ENCODE measurements at regions not wholly inside any gene's neighbourhood (a gene's known extent, or its start where the extent isn't known, plus 50 kb on each side); places are given as distances from the start of the nearest gene placed in this dataset.

DNA sequence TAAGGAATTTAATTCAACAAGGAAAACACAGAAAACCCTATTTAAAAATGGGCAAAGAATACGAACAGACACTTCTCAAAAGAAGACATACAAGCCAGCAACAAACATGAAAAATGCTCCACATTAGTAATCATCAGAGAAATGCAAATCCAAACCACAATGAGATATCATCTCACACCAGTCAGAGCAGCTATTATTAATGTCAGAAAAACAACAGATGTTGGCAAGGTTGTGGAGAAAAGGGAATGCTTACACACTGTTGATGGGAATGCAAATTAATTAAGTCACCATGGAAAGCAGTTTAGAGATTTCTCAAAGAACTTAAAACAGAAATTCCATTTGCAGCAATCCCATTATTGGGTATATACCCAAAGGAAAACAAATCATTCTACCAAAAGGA, 55.2 kb downstream of the GCC1 start:
- no peak overlapping the region for H3K4me3 ChIP-seq
- intact Hi-C loops (cut with DNase I; ENCODE audit: low total_unique reads), result no loop called here
- H3K9me3 ChIP-seq, result no peaks in the 10 kb centered on the region
- H3K27ac ChIP-seq, result no peak overlapping the region
- H3K36me3 ChIP-seq, result no peaks in the 10 kb centered on the region
- H3K4me1 ChIP-seq, result no peaks in the 10 kb centered on the region
- TF ChIP-seq CTCF (IDR thresholded peaks at IDR 0.05), result no peak
- peaks cover 0 to 3% of the 10 kb centered on the region in 2 donors for H3K27me3 ChIP-seq
- no peak for DNase-seq

DNA sequence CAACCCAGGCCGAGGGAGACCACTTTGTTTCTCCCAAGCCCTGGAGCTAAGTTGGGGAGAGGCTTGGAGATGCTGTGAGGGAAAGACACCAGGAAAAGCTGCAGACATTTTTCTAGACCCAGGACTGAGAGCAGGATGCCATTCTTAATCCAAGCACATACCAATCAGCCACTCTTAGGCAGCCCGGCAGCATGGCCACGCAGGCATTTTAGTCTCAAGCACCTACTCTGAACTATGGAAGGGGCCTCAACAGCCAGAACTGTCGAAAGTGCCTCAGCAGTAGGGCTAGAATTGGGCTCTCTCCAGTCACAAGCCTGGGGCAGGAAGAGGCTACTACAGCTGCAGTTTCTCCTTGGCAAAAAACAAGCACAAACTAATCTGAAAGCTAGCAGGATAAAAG, 57.8 kb downstream of the GCC1 start:
- H3K4me1 ChIP-seq, result no peaks in the 10 kb centered on the region
- no peak overlapping the region for H3K27ac ChIP-seq
- H3K27me3 ChIP-seq, result no peaks in the 10 kb centered on the region
- no peak for TF ChIP-seq CTCF (IDR thresholded peaks at IDR 0.05)
- no peaks in the 10 kb centered on the region for H3K9me3 ChIP-seq
- intact Hi-C loops (cut with DNase I; ENCODE audit: low total_unique reads), result no loop called here
- H3K4me3 ChIP-seq, result no peak overlapping the region
- DNase-seq, result no peak
- H3K36me3 ChIP-seq, result no peaks in the 10 kb centered on the region

DNA sequence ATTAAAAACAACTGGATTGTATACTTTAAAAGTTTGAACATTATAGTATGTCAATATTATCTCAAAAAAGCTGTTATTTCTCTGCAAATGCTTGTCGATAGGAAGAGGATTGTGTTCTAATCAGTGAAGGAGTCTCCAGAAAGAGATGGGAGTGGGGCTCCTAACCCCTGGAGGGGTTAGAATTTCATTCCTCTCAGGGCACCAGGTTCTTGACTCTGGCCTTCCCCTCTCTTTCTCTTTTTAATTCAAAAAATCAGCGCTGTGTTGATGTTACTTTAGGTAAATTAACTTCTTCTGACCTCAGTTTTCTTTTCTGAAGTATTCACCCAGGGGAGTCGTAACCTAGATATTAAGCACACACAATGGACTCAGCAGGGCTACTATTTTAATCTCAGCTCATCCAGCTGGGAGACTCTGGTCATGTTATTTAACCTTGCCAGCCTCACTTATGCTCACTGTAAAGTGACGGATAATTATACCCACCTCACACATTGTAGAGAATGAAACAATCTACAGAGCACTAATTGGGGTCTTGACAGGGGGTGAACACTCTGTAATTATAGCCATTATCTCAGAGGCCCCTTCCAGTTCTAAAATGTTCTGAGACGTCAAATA, 59.4 kb downstream of the GCC1 start:
- no peak overlapping the region for H3K4me3 ChIP-seq

GRCh38 chr7:127516320-127516719, 69.1 kb downstream of the GCC1 start:
- no peak overlapping the region for H3K4me3 ChIP-seq
- H3K4me1 ChIP-seq, result no peaks in the 10 kb centered on the region
- intact Hi-C loops (cut with DNase I; ENCODE audit: low total_unique reads), result no loop called here
- H3K36me3 ChIP-seq, result no peaks in the 10 kb centered on the region
- DNase-seq, result no peak
- no peak overlapping the region for H3K27ac ChIP-seq
- no peaks in the 10 kb centered on the region for H3K9me3 ChIP-seq
- H3K27me3 ChIP-seq, result no peaks in the 10 kb centered on the region
- no peak for TF ChIP-seq CTCF (IDR thresholded peaks at IDR 0.05)

More for the DNA sequence above, 59.4 kb downstream of the GCC1 start:
- TF ChIP-seq CTCF (IDR thresholded peaks at IDR 0.05), result no peak
- Histone ChIP-seq H3K9me3 (no peaks in the 10 kb centered on the region), H3K27me3 (no peaks in the 10 kb centered on the region), H3K27ac (no peak overlapping the region), H3K36me3 (no peaks in the 10 kb centered on the region), H3K4me1 (no peaks in the 10 kb centered on the region)
- DNase-seq, result no peak
- intact Hi-C loops (cut with DNase I; ENCODE audit: low total_unique reads), result no loop called here

GRCh38 chr7:127514499-127514898, 70.9 kb downstream of the GCC1 start:
- TF ChIP-seq CTCF (IDR thresholded peaks at IDR 0.05), result no peak

GRCh38 chr7:127513311-127513710, 72.1 kb downstream of the GCC1 start:
- Histone ChIP-seq H3K27me3 (no peaks in the 10 kb centered on the region), H3K9me3 (no peaks in the 10 kb centered on the region), H3K4me1 (no peaks in the 10 kb centered on the region), H3K27ac (no peak overlapping the region), H3K4me3 (no peak overlapping the region), H3K36me3 (no peaks in the 10 kb centered on the region)
- DNase-seq, result no peak
- no peak for TF ChIP-seq CTCF (IDR thresholded peaks at IDR 0.05)
- intact Hi-C loops (cut with DNase I; ENCODE audit: low total_unique reads), result no loop called here

More at GRCh38 chr7:127514499-127514898, 70.9 kb downstream of the GCC1 start:
- Histone ChIP-seq H3K4me3 (no peak overlapping the region), H3K4me1 (no peaks in the 10 kb centered on the region), H3K27ac (no peak overlapping the region), H3K9me3 (no peaks in the 10 kb centered on the region), H3K36me3 (no peaks in the 10 kb centered on the region), H3K27me3 (no peaks in the 10 kb centered on the region)
- DNase-seq, result no peak
- intact Hi-C loops (cut with DNase I; ENCODE audit: low total_unique reads), result no loop called here

Measured in tibial artery (tissue), 4 donors.